ENCODE measurements at regions not wholly inside any gene's neighbourhood (a gene's known extent, or its start where the extent isn't known, plus 50 kb on each side); places are given as distances from the start of the nearest gene placed in this dataset.

GRCh38 chr18:71598374-71598773 is 945.8 kb downstream of the CBLN2 start:
- POLR2A ChIA-PET = interaction anchor here (0.6 kb wide), 1 partner anchor 48 kb away, joined by 4 read pairs; no protein-coding TSS in a partner anchor

GRCh38 chr18:71597219-71597618 is 946.9 kb downstream of the CBLN2 start:
- CTCF ChIA-PET = no interaction called here
- H3K9me3 ChIP-seq (ENCODE audit: control insufficient read depth, insufficient read depth, low read depth, low read length) = no peaks in the 10 kb centered on the region
- no peak for ATAC-seq

More at GRCh38 chr18:71598374-71598773, 945.8 kb downstream of the CBLN2 start:
- DNase-seq (ENCODE audit: low read depth, low spot score) = no peak
- H3K27ac ChIP-seq (ENCODE audit: low read length) = no peak overlapping the region
- intact Hi-C loops (cut with micrococcal nuclease; ENCODE audit: unreplicated experiment) = no loop called here
- no TSS peak for BruUV-seq (replicated peaks)
- H3K27me3 ChIP-seq (ENCODE audit: control insufficient read depth, insufficient read depth, low read length) = no peaks in the 10 kb centered on the region
- H3K9me3 ChIP-seq (ENCODE audit: control insufficient read depth, insufficient read depth, low read depth, low read length) = no peaks in the 10 kb centered on the region
- no peak for ATAC-seq
- CTCF ChIA-PET = no interaction called here
- TF ChIP-seq SIN3A (IDR thresholded peaks at IDR 0.05; ENCODE audit: borderline replicate concordance, insufficient read depth, low read depth, low read length) (no peak), CTCF (IDR thresholded peaks at IDR 0.05) (no peak), TCF7L2 (IDR thresholded peaks at IDR 0.05; ENCODE audit: low read depth, low read length) (no peak), REST (IDR thresholded peaks at IDR 0.05; ENCODE audit: insufficient read depth in 1 of 2, low read depth in 2 of 2, low read length in 1 of 2) (no peak), POLR2AphosphoS5 (IDR thresholded peaks at IDR 0.05; ENCODE audit: low read depth, low read length) (no peak)
- in situ Hi-C loops (cut with HindIII; ENCODE audit: low pct_unique_long_range_greater_than_20kb, low sequenced_read_pairs) = no loop called here
- no peaks in the 10 kb centered on the region for H3K36me3 ChIP-seq (ENCODE audit: control insufficient read depth, insufficient read depth, low read length)
- no peaks in the 10 kb centered on the region for H3K4me1 ChIP-seq (ENCODE audit: control insufficient read depth, insufficient read depth, low read length)
- no peak overlapping the region for H3K4me3 ChIP-seq (ENCODE audit: low read depth in 2 of 2, low read length in 2 of 2)

More at GRCh38 chr18:71597219-71597618, 946.9 kb downstream of the CBLN2 start:
- BruUV-seq (replicated peaks) = no TSS peak
- DNase-seq (ENCODE audit: low read depth, low spot score) = no peak
- H3K27me3 ChIP-seq (ENCODE audit: control insufficient read depth, insufficient read depth, low read length) = no peaks in the 10 kb centered on the region
- no peak overlapping the region for H3K4me3 ChIP-seq (ENCODE audit: low read depth in 2 of 2, low read length in 2 of 2)
- POLR2A ChIA-PET = no interaction called here
- no peaks in the 10 kb centered on the region for H3K36me3 ChIP-seq (ENCODE audit: control insufficient read depth, insufficient read depth, low read length)
- H3K27ac ChIP-seq (ENCODE audit: low read length) = no peak overlapping the region
- no peaks in the 10 kb centered on the region for H3K4me1 ChIP-seq (ENCODE audit: control insufficient read depth, insufficient read depth, low read length)
- TF ChIP-seq REST (IDR thresholded peaks at IDR 0.05; ENCODE audit: insufficient read depth in 1 of 2, low read depth in 2 of 2, low read length in 1 of 2) = no peak
- TF ChIP-seq POLR2AphosphoS5 (IDR thresholded peaks at IDR 0.05; ENCODE audit: low read depth, low read length) = no peak
- TF ChIP-seq SIN3A (IDR thresholded peaks at IDR 0.05; ENCODE audit: borderline replicate concordance, insufficient read depth, low read depth, low read length) = no peak
- no peak for TF ChIP-seq TCF7L2 (IDR thresholded peaks at IDR 0.05; ENCODE audit: low read depth, low read length)
- TF ChIP-seq CTCF (IDR thresholded peaks at IDR 0.05) = no peak
- in situ Hi-C loops (cut with HindIII; ENCODE audit: low pct_unique_long_range_greater_than_20kb, low sequenced_read_pairs) (no loop called here), intact Hi-C loops (cut with micrococcal nuclease; ENCODE audit: unreplicated experiment) (no loop called here)
